Heart right ventricle (tissue), 16 donors: ENCODE measurements at regions not wholly inside any gene's neighbourhood (a gene's known extent, or its start where the extent isn't known, plus 50 kb on each side); places are given as distances from the start of the nearest gene placed in this dataset.

ENCODE experiments used
- ATAC-seq, 8 donors: fragments of 200-7000 bp; cut with Tn5 transposase; one replicate each; pipeline ENCODE4 v1.9.1; 2020; ENCODE audit warnings: mild to moderate bottlenecking in 8 of 8, moderate library complexity in 8 of 8, moderate number of reproducible peaks in 1 of 8
- DNase-seq, 2 donors: peaks; one replicate each; pipeline ENCODE4 v3.0.0-alpha.2; 2020
- H3K27ac ChIP-seq, 10 donors: fragments of 200-600 bp; sonication (generic) in 2 of 10; one replicate each; pipeline versions ENCODE4 v1.5.0 to v1.8.0; 2020 to 2022; ENCODE audit warnings: mild to moderate bottlenecking in 3 of 10
- H3K27me3 ChIP-seq, 7 donors: fragments of 200-600 bp; one replicate each; pipeline ENCODE4 v1.8.0; 2021 to 2022; ENCODE audit warnings: mild to moderate bottlenecking in 2 of 7
- H3K36me3 ChIP-seq, 9 donors: fragments of 200-600 bp; sonication (generic) in 1 of 9; one replicate each; pipeline versions ENCODE4 v1.5.0 to v1.8.0; 2020 to 2022; ENCODE audit warnings: mild to moderate bottlenecking in 2 of 9
- H3K4me1 ChIP-seq, 9 donors: fragments of 200-600 bp; sonication (generic) in 1 of 9; one replicate each; pipeline versions ENCODE4 v1.5.0 to v1.8.0; 2020 to 2022; ENCODE audit warnings: mild to moderate bottlenecking in 4 of 9
- H3K4me3 ChIP-seq, 10 donors: fragments of 200-600 bp; sonication (generic) in 2 of 10; one replicate each; pipeline versions ENCODE4 v1.5.0 to v1.8.0; 2020 to 2022; ENCODE audit warnings: mild to moderate bottlenecking in 7 of 10, moderate library complexity in 2 of 10
- H3K9me3 ChIP-seq, 11 donors: fragments of 200-600 bp in 10 of 11; sonication (generic) in 2 of 11; one replicate each; pipeline versions ENCODE4 v1.5.0 to v1.8.0; 2013 to 2022; ENCODE audit warnings: mild to moderate bottlenecking in 2 of 11, control low read depth in 1 of 11, moderate library complexity in 1 of 11
- CTCF ChIP-seq, 9 donors: fragments of 200-600 bp; sonication (generic) in 2 of 9; IDR thresholded peaks; one replicate each; pipeline versions ENCODE4 v1.5.0 to v1.8.0; 2021 to 2022; ENCODE audit warnings: antibody characterized with exemption in 9 of 9, mild to moderate bottlenecking in 5 of 9, moderate library complexity in 1 of 9
- WGBS, 2 donors: extraction: QIAGEN DNeasy Blood & Tissue Kit; methylation state at CpG; one replicate each; pipeline ENCODE4 v1.1.7; 2013; ENCODE audit warnings: inconsistent platforms in 1 of 2; 5-methylcytosine and 5-hydroxymethylcytosine counted together
- intact Hi-C, 10 donors: fragments of 100-400 bp; cut with DNase I; formaldehyde crosslinking; loops; one replicate each; pipeline versions ENCODE4 v1.11.1 to v1.14.2; 2022
- donor health status: Arrhythmogenic right ventricular cardiomyopathy.
- donor health status: ischemic (EF 13 %, LVEDD 7.1; RV severe dilation, severe dysfunction).
- donor health status: healthy with polysubstance abuse.
- donor health status: DM: no; HTN: yes; CAD: no.
- donor health status: DM: no; HTN: no; CAD: no.
- donor health status: ischemic (EF 25% LVEDD 6.9; RV normal size, moderate dysfunction).
- donor health status: ischemic (EF 25% LVEDD 5.7; RV mildly dilated, moderate dysfunction).
- donor health status: healthy.
- donor health status: DM: yes; HTN: yes; CAD: no.
- donor health status: Ischemic cardiomyopathy.
- donor health status: ischemic (EF 35%, LVEDD 5.7; RV mildly dilated, moderate dysfunction).
- donor health status: nonischemic (EF 11% LVEDD 7.7; RV severe dilation, severe dysfunction).
- donor health status: DM: yes; HTN: yes; CAD: no.
- donor health status: PGD.
- donor health status: ischemic (EF 29% LVEDD 5.4; RV normal size, mild dysfunction).
- donor health status: nonischemic (EF 23%, LVEDD 6.1; RV moderate dilation, normal function).

- Histone ChIP-seq H3K27ac (peak overlapping the region in 2 of 10 donors; percentile 5 to 28), H3K36me3 (no peaks in the 10 kb centered on the region), H3K27me3 (no peaks in the 10 kb centered on the region), H3K4me3 (no peak overlapping the region), H3K9me3 (no peaks in the 10 kb centered on the region), H3K4me1 (peaks cover 0 to 24% (median 0%) of the 10 kb centered on the region in 9 donors)
- ATAC-seq (peak in 5 of 8 donors; percentile 8 to 59 (median 40)), DNase-seq (no peak)
- intact Hi-C loops, result loop anchor here in 1 of 10 donors (10.0 kb wide), 1 partner anchor 571 kb away; no protein-coding TSS in a partner anchor
- WGBS, 2 donors, result 70 to 73% methylated on average over 4 of the region's 4 CpGs
- no peak for TF ChIP-seq CTCF (IDR thresholded peaks at IDR 0.05)
Measured at GRCh38 chr15:95274101-95274500, 1042.7 kb downstream of the MCTP2 start.

- DNase-seq (no peak), ATAC-seq (no peak)
- H3K27ac ChIP-seq, result peak overlapping the region in 7 of 10 donors; percentile 2 to 57 (median 31)
- no peak for TF ChIP-seq CTCF (IDR thresholded peaks at IDR 0.05)
- no peaks in the 10 kb centered on the region for H3K9me3 ChIP-seq
- intact Hi-C loops, result loop anchor here in 1 of 10 donors (10.0 kb wide), 1 partner anchor 568 kb away; no protein-coding TSS in a partner anchor
- H3K4me3 ChIP-seq, result no peak overlapping the region
- peaks cover 0 to 4% (median 0%) of the 10 kb centered on the region in 7 donors for H3K27me3 ChIP-seq
- peaks cover 0 to 20% (median 0%) of the 10 kb centered on the region in 9 donors for H3K4me1 ChIP-seq
- WGBS, 2 donors, result 85 to 87% methylated on average over 3 of the region's 3 CpGs
- no peaks in the 10 kb centered on the region for H3K36me3 ChIP-seq
Measured at GRCh38 chr15:95277266-95277665, 1045.9 kb downstream of the MCTP2 start.

- H3K36me3 ChIP-seq, result no peaks in the 10 kb centered on the region
- DNase-seq, result no peak
- peak in 5 of 8 donors; percentile 23 to 74 (median 56) for ATAC-seq
- H3K4me3 ChIP-seq, result no peak overlapping the region
- peaks cover 0 to 20% (median 0%) of the 10 kb centered on the region in 9 donors for H3K4me1 ChIP-seq
- 73 to 75% methylated on average over 6 of the region's 6 CpGs for WGBS, 2 donors
- peaks cover 0 to 4% (median 0%) of the 10 kb centered on the region in 7 donors for H3K27me3 ChIP-seq
- TF ChIP-seq CTCF (IDR thresholded peaks at IDR 0.05), result no peak
- intact Hi-C loops, result loop anchor here in 1 of 10 donors (10.0 kb wide), 1 partner anchor 566 kb away; no protein-coding TSS in a partner anchor
- H3K27ac ChIP-seq, result peak overlapping the region in 9 of 10 donors; percentile 3 to 66 (median 50)
- no peaks in the 10 kb centered on the region for H3K9me3 ChIP-seq
Measured at GRCh38 chr15:95278532-95279245, 1047.3 kb downstream of the MCTP2 start.

- ATAC-seq (peak in 4 of 8 donors; percentile 28 to 74 (median 46)), DNase-seq (no peak)
- H3K4me3 ChIP-seq, result no peak overlapping the region
- no peaks in the 10 kb centered on the region for H3K9me3 ChIP-seq
- TF ChIP-seq CTCF (IDR thresholded peaks at IDR 0.05), result no peak
- 80 to 84% methylated on average over 8 of the region's 8 CpGs for WGBS, 2 donors
- H3K36me3 ChIP-seq, result no peaks in the 10 kb centered on the region
- peaks cover 0 to 4% (median 0%) of the 10 kb centered on the region in 7 donors for H3K27me3 ChIP-seq
- peak overlapping the region in 9 of 10 donors; percentile 7 to 66 (median 48) for H3K27ac ChIP-seq
- intact Hi-C loops, result loop anchor here in 2 of 10 donors (10.0 kb wide), 2 partner anchors 565 to 605 kb away; no protein-coding TSS in a partner anchor
- peaks cover 0 to 21% (median 0%) of the 10 kb centered on the region in 9 donors for H3K4me1 ChIP-seq
Measured at GRCh38 chr15:95279277-95280019, 1048.1 kb downstream of the MCTP2 start.
